ENCODE measurements at regions not wholly inside any gene's neighbourhood (a gene's known extent, or its start where the extent isn't known, plus 50 kb on each side); places are given as distances from the start of the nearest gene placed in this dataset.

DNA sequence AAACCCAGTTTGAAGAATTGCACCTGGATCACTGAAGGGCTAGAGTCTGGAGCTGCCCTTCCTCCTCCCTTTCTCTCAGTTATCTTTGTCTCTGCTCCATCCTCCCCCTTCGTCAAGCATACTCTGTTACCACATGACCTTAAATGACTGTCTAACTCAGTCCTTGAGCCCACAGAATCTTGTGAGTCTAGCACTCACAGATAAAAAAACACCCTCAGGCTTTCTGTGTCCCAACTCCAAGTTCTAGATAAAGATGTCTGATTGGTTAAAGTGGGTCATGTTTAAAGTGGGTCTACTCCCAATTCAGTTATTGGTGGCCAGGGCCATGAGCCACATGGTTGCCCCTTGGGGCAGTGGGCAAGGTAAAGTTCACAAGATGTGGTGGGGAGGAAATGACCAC lies 53.5 kb upstream of the CYP1B1 start (continued):
- TF ChIP-seq, protein P1, sequence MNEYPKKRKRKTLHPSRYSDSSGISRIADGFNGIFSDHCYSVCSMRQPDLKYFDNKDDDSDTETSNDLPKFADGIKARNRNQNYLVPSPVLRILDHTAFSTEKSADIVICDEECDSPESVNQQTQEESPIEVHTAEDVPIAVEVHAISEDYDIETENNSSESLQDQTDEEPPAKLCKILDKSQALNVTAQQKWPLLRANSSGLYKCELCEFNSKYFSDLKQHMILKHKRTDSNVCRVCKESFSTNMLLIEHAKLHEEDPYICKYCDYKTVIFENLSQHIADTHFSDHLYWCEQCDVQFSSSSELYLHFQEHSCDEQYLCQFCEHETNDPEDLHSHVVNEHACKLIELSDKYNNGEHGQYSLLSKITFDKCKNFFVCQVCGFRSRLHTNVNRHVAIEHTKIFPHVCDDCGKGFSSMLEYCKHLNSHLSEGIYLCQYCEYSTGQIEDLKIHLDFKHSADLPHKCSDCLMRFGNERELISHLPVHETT (CRISPR knock-in tag; conservative IDR thresholded peaks at IDR 0.05 in 1 of 2, IDR thresholded peaks at IDR 0.05 in 1 of 2): no peak
- 0 out of 2 replicates have a peak, but pooled peaks have one; percentile 12 for TF ChIP-seq SMAD3 (CRISPR knock-in tag; conservative IDR thresholded peaks at IDR 0.05)
- TF ChIP-seq MAFG (tag; conservative IDR thresholded peaks at IDR 0.05): no peak
- no peak for TF ChIP-seq SP1 (CRISPR knock-in tag; IDR thresholded peaks at IDR 0.05)
- TF ChIP-seq ZNF408 (CRISPR knock-in tag; IDR thresholded peaks at IDR 0.05; ENCODE audit: low read depth): no peak
- TF ChIP-seq FOXA3 (CRISPR knock-in tag; conservative IDR thresholded peaks at IDR 0.05 in 1 of 2, IDR thresholded peaks at IDR 0.05 in 1 of 2): no peak
- TF ChIP-seq CBFB (CRISPR knock-in tag; IDR thresholded peaks at IDR 0.05): no peak
- TF ChIP-seq, protein P2, sequence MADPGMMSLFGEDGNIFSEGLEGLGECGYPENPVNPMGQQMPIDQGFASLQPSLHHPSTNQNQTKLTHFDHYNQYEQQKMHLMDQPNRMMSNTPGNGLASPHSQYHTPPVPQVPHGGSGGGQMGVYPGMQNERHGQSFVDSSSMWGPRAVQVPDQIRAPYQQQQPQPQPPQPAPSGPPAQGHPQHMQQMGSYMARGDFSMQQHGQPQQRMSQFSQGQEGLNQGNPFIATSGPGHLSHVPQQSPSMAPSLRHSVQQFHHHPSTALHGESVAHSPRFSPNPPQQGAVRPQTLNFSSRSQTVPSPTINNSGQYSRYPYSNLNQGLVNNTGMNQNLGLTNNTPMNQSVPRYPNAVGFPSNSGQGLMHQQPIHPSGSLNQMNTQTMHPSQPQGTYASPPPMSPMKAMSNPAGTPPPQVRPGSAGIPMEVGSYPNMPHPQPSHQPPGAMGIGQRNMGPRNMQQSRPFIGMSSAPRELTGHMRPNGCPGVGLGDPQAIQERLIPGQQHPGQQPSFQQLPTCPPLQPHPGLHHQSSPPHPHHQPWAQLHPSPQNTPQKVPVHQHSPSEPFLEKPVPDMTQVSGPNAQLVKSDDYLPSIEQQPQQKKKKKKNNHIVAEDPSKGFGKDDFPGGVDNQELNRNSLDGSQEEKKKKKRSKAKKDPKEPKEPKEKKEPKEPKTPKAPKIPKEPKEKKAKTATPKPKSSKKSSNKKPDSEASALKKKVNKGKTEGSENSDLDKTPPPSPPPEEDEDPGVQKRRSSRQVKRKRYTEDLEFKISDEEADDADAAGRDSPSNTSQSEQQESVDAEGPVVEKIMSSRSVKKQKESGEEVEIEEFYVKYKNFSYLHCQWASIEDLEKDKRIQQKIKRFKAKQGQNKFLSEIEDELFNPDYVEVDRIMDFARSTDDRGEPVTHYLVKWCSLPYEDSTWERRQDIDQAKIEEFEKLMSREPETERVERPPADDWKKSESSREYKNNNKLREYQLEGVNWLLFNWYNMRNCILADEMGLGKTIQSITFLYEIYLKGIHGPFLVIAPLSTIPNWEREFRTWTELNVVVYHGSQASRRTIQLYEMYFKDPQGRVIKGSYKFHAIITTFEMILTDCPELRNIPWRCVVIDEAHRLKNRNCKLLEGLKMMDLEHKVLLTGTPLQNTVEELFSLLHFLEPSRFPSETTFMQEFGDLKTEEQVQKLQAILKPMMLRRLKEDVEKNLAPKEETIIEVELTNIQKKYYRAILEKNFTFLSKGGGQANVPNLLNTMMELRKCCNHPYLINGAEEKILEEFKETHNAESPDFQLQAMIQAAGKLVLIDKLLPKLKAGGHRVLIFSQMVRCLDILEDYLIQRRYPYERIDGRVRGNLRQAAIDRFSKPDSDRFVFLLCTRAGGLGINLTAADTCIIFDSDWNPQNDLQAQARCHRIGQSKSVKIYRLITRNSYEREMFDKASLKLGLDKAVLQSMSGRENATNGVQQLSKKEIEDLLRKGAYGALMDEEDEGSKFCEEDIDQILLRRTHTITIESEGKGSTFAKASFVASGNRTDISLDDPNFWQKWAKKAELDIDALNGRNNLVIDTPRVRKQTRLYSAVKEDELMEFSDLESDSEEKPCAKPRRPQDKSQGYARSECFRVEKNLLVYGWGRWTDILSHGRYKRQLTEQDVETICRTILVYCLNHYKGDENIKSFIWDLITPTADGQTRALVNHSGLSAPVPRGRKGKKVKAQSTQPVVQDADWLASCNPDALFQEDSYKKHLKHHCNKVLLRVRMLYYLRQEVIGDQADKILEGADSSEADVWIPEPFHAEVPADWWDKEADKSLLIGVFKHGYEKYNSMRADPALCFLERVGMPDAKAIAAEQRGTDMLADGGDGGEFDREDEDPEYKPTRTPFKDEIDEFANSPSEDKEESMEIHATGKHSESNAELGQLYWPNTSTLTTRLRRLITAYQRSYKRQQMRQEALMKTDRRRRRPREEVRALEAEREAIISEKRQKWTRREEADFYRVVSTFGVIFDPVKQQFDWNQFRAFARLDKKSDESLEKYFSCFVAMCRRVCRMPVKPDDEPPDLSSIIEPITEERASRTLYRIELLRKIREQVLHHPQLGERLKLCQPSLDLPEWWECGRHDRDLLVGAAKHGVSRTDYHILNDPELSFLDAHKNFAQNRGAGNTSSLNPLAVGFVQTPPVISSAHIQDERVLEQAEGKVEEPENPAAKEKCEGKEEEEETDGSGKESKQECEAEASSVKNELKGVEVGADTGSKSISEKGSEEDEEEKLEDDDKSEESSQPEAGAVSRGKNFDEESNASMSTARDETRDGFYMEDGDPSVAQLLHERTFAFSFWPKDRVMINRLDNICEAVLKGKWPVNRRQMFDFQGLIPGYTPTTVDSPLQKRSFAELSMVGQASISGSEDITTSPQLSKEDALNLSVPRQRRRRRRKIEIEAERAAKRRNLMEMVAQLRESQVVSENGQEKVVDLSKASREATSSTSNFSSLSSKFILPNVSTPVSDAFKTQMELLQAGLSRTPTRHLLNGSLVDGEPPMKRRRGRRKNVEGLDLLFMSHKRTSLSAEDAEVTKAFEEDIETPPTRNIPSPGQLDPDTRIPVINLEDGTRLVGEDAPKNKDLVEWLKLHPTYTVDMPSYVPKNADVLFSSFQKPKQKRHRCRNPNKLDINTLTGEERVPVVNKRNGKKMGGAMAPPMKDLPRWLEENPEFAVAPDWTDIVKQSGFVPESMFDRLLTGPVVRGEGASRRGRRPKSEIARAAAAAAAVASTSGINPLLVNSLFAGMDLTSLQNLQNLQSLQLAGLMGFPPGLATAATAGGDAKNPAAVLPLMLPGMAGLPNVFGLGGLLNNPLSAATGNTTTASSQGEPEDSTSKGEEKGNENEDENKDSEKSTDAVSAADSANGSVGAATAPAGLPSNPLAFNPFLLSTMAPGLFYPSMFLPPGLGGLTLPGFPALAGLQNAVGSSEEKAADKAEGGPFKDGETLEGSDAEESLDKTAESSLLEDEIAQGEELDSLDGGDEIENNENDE (IDR thresholded peaks at IDR 0.05; ENCODE audit: low read depth, low read length): no peak
- no peak for TF ChIP-seq MEIS2 (IDR thresholded peaks at IDR 0.05; ENCODE audit: partially characterized antibody)
- TF ChIP-seq ZNF23 (CRISPR knock-in tag; IDR thresholded peaks at IDR 0.05): no peak
- no peak for TF ChIP-seq E2F3 (CRISPR knock-in tag; IDR thresholded peaks at IDR 0.05)
- TF ChIP-seq POLR2B (IDR thresholded peaks at IDR 0.05; ENCODE audit: low read depth, partially characterized antibody): no peak
- TF ChIP-seq, protein P3, sequence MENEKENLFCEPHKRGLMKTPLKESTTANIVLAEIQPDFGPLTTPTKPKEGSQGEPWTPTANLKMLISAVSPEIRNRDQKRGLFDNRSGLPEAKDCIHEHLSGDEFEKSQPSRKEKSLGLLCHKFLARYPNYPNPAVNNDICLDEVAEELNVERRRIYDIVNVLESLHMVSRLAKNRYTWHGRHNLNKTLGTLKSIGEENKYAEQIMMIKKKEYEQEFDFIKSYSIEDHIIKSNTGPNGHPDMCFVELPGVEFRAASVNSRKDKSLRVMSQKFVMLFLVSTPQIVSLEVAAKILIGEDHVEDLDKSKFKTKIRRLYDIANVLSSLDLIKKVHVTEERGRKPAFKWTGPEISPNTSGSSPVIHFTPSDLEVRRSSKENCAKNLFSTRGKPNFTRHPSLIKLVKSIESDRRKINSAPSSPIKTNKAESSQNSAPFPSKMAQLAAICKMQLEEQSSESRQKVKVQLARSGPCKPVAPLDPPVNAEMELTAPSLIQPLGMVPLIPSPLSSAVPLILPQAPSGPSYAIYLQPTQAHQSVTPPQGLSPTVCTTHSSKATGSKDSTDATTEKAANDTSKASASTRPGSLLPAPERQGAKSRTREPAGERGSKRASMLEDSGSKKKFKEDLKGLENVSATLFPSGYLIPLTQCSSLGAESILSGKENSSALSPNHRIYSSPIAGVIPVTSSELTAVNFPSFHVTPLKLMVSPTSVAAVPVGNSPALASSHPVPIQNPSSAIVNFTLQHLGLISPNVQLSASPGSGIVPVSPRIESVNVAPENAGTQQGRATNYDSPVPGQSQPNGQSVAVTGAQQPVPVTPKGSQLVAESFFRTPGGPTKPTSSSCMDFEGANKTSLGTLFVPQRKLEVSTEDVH (IDR thresholded peaks at IDR 0.05; ENCODE audit: low read depth, partially characterized antibody): no peak

Data from K562 (cell line).